GM18858 (cell line): ENCODE measurements at regions not wholly inside any gene's neighbourhood (a gene's known extent, or its start where the extent isn't known, plus 50 kb on each side); places are given as distances from the start of the nearest gene placed in this dataset.
A peak's percentile ranks its signal among the peaks of the same experiment; 100 is the strongest.

Source experiments
- ATAC-seq: cut with Tn5 transposase; IDR thresholded peaks from one replicate; pipeline ENCODE4 v1.9.1; 2021; ENCODE audit not compliant: unreplicated experiment

DNA sequence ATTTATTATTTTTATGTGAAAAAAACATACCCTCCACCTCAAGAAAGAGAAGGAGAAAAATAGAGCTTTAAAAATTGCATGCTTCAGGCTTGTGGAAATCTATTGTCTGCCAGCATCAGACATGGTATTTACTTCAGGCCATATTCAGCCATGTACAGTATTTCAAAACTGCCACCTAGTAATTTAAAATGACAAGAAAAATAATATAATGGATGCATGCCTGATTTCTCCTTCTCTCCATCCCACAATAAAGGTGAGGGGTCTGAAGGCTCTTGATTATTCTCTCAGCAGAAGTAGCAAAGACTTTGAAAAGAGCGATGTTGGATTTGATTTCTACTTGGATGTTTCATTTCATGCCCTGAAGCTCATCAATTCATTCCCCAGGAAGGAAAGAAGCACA lies 250.7 kb downstream of the TBC1D4 start:
- no peak for ATAC-seq

DNA sequence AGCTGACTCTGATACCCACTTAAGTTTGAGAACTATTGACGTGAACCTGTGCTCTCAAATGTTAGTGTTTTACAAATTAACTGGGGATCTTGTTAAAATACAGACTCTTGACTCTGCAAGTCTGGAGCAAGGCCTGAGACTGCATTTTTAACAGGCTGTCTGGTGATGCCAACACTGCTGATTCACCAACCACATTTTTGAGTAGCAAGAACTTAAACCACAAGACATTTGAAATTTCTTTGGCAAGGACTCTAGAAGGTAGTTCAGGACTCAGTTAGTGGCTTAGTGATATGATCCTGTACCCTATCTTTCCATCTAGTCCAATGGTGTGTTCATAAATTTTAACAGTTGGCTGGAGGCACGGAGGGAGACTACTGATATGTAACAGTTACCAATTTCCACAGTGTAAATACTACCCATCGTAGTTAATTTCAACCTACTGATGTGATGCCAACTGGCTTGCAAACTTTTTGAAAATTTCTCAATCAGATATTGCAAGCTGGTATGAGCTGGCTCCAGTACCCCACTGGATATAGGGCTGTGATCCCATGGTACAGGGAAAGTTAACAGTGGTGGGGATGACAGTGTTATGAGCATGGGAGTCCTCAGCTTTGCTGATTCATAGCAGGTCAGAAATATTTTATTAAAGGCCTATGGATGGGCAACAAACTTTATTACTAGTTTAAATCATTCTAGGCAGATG lies 255.1 kb downstream of the TBC1D4 start:
- no peak for ATAC-seq

DNA sequence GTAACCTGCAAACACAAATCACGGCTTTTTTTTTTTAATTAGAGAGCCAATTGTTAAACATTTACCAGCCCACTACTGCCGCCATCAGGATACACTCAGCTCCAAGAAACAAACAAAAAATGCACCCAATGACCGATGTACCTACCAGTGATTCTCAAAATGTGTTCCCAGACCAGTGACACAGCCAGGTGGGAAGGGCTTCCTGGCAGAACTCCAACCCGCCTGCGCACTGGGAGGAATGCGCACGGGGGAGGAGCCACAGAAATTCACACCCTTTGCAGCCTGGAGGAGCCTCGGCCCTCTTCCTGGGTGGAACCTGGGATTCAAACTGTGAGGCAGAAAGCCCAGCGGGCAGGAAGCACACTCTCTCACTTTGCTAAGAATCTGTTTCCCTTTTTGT lies 255.9 kb downstream of the TBC1D4 start:
- ATAC-seq: no peak

DNA sequence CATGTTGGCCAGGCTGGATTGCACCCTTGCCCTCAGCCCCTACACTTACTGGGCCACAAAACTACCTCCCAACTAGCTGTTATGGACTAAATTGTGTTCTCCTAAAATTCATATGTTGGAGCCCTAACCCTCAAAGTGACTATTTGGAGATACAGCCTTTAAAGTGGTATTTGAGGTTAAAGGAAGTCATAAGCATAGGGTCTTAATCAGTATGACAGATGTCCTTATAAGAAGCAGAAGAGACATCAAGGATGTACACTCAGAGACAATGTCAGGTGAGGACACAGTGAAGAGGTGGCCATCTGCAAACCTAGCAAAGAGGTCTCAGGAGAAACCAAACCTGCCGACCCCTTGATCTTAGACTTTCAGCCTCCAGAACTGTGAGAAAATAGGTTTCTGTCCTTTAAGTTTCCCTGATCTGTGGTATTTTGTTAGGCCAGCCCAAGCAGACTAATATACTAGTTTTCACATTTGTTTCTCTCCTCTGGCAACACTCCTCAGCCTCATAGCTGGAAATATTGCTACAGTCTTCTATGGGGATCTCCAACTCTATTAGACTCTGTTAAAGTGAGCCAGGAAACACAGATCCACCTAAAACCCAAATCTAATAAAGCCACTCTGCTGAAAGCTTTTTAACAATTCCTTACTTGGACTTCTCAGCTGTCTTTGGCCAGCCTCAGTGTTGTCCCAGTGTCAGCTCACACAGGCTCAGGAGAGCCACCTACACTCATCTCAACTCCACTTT lies 256.5 kb downstream of the TBC1D4 start:
- no peak for ATAC-seq

DNA sequence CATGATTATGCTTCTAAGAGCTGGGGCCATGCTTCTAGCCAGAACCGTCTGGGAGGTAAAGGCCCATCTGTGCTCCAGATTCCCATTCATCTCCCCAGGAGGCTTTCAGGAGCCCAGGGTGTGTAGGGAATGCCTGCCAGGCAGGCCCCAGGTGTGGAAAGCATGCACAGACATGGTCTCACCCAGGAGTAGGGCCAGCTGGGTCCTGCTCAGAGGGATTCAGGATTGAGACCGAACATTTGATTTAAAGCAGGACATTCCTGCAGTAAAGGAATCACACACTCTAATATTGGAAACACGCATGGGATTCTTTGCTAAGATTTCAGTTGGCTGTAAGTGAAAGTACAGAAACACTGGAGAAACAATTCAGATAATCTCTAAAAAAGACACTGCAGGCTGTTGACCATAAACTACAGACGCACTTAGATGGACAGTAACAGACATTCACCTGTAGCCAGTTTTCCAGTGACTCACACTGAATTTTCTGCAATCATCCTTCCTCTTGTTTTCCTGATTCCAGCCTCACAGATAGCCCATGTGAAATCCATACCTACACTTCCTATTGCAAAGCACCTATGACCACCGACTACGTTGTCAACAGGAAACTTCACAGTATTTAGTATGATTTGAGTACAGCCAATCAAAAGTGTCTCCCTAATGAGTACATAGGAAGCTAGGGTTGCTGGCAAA lies 257.8 kb downstream of the TBC1D4 start:
- ATAC-seq: no peak

DNA sequence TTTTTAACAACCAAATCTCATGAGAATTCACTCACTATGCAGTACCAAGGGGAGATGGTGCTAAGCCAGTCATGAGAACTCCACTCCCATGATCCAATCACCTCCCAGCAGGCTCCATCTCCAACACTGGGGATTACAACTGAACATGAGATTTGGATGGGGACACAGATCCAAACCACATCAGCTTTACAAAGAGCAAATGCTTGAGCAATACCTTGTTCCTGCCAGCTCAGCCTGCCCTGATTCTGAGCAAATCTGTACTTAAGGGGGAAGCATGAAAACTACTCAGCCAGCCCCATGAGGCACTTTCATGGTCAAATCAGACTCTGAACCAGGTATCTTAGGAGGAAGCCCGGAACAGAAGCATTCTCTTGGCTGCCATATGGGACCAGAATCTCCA lies 259.9 kb downstream of the TBC1D4 start:
- no peak for ATAC-seq

DNA sequence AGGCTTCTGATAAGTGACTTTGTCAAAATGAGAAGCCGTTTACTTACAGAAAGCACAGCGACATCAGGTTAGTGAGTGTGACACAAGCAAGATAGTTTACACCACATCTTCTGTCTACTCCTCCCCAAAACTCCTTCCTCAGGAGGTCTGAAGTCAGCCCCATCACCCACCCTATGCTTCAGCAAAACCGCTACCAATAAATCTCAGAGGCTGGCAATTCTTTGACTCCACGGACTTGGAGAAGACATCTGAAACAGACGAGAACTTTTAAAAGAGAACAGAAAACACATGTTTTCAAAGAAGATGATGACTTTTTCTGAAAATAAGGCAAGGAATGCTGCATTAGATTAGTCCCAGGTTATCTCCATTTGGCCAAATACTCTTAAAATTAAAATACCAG lies 261.1 kb downstream of the TBC1D4 start:
- no peak for ATAC-seq

DNA sequence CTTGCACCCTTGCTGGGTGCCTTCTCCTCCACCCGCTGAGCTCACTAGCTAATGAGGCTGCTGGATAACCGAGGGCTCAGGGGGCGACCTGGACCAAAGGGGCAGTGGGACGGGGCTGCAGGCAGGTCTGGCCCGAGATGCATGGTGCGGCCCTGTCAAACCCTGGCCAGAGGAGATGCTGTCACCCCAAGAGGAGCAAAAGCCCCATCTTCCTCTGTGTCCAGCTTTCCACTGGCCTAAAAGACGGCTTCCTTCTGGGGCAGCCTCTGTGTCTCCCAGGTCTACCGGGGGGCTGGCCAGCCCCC lies 261.8 kb downstream of the TBC1D4 start:
- ATAC-seq: no peak

DNA sequence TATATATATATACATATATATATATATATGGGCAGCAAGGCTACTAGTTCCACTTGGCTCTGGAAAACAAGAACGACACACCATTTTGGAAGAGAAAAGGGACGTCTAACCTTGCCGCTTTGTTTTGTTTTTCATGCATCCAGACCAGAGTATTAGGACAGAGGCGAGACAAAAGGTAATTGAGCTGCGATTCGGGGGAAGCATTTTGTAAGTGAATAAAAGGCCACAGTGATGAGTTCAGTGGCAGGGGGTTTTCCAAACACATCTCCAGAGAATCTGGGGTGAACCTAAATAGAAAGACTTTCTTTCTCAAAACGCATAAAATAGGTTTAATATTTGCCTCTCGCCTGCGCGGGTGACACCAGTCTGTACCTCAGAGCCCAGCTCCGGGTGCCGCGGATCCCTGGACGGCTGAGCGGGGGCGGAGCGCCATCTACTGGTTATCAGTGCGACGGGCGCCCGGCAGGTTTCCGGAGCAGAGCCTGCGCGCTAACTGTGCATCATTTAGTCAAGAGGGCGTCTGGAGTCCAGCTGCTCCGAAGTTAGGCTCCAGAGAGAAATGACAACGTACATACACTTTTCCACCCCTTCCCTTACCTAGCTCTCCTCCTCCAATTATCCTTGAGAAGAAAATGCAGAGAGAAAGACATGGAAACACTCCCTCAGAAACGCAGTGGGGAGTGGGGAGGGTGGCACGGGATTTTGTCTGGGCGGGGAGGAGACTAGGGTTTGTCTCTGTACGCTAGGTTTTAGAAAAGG lies 262.3 kb downstream of the TBC1D4 start:
- peak; percentile 95 for ATAC-seq

DNA sequence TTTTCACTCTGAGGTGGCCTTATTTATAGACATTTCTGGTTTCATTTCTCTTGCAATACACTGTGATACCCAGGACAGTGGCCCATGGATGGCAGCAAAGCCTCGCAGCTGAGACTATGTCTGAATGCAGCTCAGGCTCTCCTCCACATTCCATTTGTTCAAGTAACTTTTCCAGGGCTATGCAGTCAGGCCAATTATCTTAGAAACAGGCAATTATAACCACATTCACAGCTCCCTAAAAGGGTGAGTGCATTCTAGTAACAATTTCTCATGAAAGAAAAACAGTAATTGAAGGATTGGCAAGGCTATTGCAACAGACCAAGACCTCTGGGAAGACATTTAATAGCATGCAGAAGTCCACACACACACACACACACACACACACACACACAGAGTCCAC lies 264.0 kb downstream of the TBC1D4 start:
- no peak for ATAC-seq

DNA sequence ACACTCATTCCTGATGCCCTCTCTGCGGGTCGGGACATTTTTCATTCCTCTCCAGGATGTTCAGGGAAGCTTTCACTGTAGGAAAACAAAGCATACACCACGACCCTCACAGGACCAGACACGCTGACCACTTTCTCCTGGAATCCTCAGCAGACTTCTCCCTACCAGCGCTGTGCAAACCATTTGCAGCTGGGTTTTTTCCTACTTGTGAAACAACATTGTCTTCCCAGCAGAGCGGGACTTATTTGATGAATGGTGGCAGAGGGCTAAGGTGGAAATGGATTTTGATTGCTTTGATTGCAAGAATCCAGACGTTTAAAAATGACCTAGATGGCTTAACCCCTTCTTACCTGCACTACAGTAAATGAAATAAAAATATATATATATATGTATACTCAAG lies 265.9 kb downstream of the TBC1D4 start:
- no peak for ATAC-seq

DNA sequence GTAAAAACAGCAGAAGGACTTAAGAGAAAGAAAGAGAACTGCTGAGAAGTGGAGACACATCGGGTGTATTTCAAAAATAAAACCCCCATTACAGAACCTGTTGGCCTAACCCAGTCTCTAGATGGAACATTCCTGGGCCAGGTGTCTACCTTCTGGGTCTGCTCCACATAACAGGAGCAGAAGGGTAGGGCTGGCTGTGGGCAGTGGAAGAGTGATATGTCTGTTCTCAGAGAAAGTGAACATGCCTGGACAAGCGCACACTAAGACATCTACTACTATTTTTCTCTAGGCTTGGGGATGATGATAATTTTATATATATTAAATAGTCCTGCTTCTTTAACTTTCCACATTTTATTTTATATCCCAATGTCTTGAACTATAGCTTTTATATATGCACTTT lies 267.1 kb downstream of the TBC1D4 start:
- ATAC-seq: no peak

DNA sequence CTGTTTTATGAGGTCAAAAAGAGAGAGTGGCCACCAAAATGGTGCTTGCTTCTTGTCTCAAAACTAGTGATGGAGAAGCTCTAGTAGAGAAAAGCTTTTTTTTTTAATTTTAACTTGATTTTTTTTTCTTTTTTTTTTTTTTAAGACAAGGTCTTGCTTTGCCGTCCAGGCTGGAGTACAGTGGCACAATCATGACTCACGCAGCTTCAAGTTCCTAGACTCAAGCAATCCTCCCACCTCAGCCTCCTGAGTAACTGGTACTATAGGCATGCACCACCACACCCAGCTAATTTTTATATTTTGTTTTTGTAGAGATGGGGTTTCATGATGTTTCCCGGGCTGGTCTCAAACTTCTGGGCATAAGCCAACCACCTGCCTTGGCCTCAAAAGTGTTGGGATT lies 279.0 kb downstream of the TBC1D4 start:
- ATAC-seq: no peak

DNA sequence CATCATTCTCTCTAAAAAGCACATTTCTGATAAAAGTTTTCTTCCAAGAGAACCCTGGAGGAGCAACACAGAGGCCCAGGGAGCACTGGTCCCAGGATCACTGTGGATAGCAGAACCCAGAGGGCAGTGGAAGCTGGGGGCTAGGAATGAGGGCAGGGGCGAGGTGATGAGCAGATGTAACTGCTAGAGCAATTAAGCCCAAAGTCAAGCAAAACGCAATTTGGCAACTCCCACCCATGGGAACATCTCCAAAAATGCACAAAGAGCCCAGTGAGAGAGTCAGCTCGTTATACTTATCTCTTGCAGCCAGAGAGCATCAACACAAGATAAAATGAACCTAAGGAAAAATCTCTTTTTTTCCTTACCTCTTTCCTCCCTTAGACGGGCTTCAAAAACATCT lies 284.2 kb downstream of the TBC1D4 start:
- no peak for ATAC-seq

DNA sequence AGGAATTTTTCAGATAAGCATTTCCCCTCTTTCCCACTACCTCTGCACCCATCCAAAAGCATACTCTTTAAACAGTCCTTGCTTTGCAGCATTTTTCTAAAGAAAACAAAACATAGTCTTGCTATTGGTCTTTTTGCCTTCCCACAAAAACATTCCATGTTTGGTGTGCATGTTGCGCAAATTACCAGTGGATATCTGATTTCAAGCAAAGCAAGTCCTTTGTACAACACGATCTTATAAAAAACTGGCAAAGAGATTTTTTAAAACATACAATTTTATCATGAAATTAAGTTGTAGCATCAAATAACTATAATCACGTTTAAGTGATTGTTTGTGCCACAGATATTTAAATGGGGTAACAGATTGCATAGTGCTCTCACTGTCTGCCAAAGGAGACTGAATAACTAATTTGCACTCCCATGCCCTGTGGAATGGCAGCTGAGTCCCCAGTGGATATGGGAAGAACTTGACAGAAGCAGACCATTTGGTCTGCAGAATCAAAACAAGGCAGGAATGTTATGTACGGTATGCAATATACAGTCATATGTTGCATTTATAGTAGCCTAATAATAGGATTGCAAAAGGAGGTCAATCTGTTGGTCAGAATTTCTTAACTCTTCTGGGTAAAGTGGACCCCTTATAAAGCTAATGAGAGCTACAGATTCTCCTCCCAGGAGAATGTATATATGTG lies 285.7 kb downstream of the TBC1D4 start:
- no peak for ATAC-seq

DNA sequence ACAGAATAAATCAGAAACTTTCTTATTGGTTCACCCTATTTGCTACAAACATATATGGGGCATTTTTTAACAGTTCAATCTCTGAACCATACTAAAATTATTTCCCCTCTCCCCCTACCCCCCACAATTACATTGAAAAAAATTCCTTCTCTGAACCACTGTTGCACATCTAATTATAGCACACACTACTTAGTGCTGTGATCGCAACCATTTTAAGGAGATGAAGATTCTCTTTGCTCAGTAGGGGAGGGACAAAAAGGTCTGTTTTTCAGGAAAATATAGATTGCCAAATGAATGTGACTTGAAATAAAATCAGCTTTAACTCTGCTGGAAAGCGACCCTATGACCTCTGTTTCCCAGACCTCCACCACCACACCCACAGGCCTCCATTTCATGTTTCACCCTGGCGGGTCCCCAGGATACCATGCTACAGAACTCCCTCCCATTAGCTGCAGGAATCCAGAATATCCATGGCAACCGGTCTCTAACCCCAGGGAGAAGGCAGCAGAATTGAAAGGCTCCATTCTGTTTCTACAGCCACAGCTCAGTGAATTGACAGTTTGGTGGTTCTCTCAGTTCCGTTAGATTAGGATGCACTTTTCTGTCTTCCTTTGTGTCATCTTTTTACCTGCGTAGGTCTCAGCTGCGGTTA lies 286.3 kb downstream of the TBC1D4 start:
- no peak for ATAC-seq

DNA sequence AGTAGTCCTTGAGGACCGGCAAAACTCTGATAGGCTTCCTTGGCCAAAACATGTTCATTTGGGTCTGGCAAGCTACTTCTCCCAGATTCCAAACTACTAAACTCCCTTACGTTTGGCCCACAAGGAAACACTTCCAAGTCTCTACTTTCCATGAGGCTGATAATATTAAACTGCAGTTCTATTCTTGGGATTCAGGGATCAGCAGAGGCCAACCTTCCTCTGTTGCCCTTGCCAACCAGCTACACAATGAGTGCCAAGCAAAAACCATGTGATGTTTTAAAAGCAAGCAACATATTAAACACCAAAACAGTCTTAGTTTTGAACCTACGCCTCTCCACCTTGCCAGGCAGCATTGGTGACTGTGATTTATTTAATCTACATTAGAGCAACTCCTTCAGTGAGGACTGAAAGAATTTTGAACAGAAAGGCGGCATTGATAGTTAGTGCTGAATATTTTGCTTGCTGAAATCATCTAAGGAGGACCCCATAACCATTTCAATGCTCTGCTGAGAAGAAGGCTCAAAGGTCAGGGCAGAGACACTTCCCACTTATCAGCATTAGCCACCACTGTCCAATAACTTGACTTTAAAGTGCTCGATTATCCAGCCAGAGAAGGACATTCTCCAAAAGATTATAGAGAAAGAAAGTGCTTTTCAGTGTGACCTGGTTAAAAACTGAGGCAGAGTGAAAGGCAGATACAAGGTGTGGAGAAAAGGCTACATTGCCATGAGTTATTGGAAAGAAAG lies 287.1 kb downstream of the TBC1D4 start:
- no peak for ATAC-seq

DNA sequence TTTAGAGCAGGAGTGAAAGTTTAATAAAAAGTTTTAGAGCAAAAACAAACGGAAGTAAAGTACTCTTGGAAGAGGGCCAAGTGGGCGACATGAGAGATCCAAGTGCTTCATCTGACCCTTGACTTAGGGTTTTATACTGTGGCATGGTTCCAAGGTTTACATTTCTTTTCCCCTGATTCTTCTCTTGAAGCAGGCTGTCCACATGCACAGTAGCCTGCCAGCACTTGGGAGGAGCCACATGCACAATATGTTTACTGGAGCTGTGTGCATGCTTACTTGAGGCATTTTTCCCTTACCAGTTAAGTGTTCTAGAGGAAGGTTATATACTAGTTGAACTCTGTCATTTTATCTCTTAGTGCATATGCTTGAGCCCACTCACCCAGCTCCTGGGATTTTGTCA lies 295.6 kb downstream of the TBC1D4 start:
- no peak for ATAC-seq

DNA sequence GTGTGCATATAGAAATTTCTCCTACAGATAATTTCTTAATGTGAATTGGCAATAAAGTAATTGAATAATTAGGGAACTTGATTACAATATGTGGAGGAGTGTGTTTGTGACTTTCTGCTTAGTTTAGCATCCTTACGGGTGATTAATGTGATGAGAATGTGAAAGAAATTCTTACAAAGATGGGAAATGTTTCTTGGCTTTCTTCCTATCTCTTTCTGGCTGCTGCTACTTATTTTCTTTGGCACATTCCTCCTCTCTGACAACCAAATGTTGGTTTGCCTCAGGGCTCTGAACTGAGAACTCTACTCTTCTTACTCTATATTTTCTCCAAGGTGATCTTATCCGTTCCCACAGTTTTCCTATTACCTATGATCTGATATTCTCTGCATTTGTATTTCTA lies 300.1 kb downstream of the TBC1D4 start:
- ATAC-seq: no peak
